Type B pancreatic cell (in vitro differentiated cells): ENCODE measurements at regions not wholly inside any gene's neighbourhood (a gene's known extent, or its start where the extent isn't known, plus 50 kb on each side); places are given as distances from the start of the nearest gene placed in this dataset.

ENCODE experiments used
- DNase-seq: peaks from one replicate; pipeline ENCODE4 v3.0.0; 2021; ENCODE audit warnings: mixed read lengths; ENCODE audit not compliant: unreplicated experiment; ENCODE audit errors: extremely low spot score
- H3K27ac Mint-ChIP-seq: 2 replicates; pipeline ENCODE4 v1.8.0; 2021; ENCODE audit warnings: mild to moderate bottlenecking, mixed read lengths
- H3K27me3 Mint-ChIP-seq: 2 replicates; pipeline ENCODE4 v1.8.0; 2021; ENCODE audit warnings: mixed read lengths
- H3K36me3 Mint-ChIP-seq: 2 replicates; pipeline ENCODE4 v1.8.0; 2021; ENCODE audit warnings: mixed read lengths
- H3K4me1 Mint-ChIP-seq: one replicate; pipeline ENCODE4 v1.8.0; 2021; ENCODE audit warnings: mixed read lengths; ENCODE audit not compliant: unreplicated experiment
- H3K4me3 Mint-ChIP-seq: 2 replicates; pipeline ENCODE4 v1.8.0; 2021; ENCODE audit warnings: mild to moderate bottlenecking, mixed read lengths
- H3K9me3 Mint-ChIP-seq: 2 replicates; pipeline ENCODE4 v1.8.0; 2021; ENCODE audit warnings: mixed read lengths
- CTCF ChIP-seq: fragments of 200-600 bp; sonication (generic); conservative IDR thresholded peaks from 2 replicates; pipeline ENCODE4 v1.5.0; 2021; ENCODE audit warnings: antibody characterized with exemption, mild to moderate bottlenecking

DNA sequence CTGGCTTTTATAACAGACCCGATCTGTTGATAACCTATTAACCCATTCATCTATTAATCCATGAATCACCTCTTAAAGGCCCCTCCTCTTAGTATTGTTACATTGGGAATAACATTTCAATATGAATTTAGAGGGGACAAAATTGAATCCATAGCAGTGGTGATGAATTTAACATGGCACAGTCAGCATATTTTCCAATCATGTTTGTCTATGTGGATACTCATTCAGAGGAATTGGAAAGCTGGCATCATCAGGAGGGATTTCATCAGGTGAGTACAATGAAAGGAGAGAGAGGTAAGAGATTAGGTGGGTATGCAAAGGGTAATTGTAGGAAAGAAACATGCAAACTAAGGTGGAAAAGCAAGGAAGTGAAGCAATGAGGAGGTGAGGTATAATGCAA is 59.6 kb upstream of the FOXN2 start:
- no peak for TF ChIP-seq CTCF
- H3K4me3 Mint-ChIP-seq, result no peak overlapping the region
- no peaks in the 10 kb centered on the region for H3K9me3 Mint-ChIP-seq
- H3K36me3 Mint-ChIP-seq, result no peaks in the 10 kb centered on the region
- H3K27me3 Mint-ChIP-seq, result no peaks in the 10 kb centered on the region
- H3K4me1 Mint-ChIP-seq, result no peaks in the 10 kb centered on the region
- DNase-seq, result no peak
- no peak overlapping the region for H3K27ac Mint-ChIP-seq

DNA sequence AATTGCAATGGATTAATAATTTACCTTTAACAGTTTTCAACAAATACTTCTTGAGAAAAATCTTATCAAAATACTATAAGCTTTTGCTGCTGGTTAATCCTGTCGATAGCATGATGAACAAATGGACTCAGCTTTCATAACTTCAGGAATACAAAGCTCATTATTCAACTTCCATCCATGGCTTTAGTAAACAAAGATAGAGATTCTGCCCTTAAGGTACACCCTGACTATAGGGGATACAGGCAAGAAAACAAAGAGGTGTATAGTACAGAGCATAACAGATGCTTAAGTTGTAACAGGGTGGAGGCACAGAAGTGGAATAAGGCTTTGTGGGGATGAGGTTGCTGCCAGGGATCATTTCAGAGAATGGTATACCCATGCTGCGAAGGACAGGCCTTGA is 57.0 kb upstream of the FOXN2 start:
- Mint-ChIP-seq H3K9me3 (no peaks in the 10 kb centered on the region), H3K4me3 (no peak overlapping the region), H3K27me3 (no peaks in the 10 kb centered on the region), H3K27ac (no peak overlapping the region), H3K36me3 (no peaks in the 10 kb centered on the region), H3K4me1 (no peaks in the 10 kb centered on the region)
- DNase-seq, result no peak
- no peak for TF ChIP-seq CTCF

DNA sequence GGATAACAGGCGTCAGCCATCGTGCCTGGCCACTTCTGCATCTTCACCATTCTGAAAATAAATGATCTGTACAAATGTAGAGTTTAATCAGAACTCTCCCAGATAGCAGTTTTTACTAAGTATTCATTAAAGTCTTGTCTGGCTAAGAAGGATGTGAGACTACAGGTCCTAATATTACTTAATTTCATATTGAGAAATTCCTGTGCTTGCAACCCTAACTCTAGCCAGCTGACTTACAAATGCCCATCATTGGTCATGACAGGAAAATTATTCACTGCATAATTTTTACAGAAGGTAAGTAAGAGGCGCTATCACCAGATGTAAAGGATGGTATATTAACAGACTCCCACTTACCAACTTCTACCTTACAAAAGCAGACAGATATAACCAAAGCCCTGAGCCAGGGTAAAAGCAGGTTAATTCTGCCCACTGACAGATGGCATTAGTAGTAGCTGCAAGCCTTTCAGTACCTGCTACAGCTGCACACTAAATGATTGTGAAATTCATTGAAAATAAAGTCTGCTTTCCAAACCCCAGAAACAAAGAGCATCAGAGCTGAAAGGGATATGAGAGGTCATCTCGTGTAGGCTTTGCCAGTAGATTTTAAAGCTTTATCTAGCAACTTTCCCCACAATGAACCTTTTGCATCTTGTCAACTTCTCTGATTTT is 55.9 kb upstream of the FOXN2 start:
- H3K4me3 Mint-ChIP-seq, result no peak overlapping the region
- no peaks in the 10 kb centered on the region for H3K9me3 Mint-ChIP-seq
- H3K27ac Mint-ChIP-seq, result no peak overlapping the region
- no peak for TF ChIP-seq CTCF
- no peaks in the 10 kb centered on the region for H3K4me1 Mint-ChIP-seq
- H3K36me3 Mint-ChIP-seq, result no peaks in the 10 kb centered on the region
- DNase-seq, result no peak
- no peaks in the 10 kb centered on the region for H3K27me3 Mint-ChIP-seq

- H3K27me3 Mint-ChIP-seq, result no peaks in the 10 kb centered on the region
- TF ChIP-seq CTCF, result no peak
- DNase-seq, result no peak
- H3K27ac Mint-ChIP-seq, result no peak overlapping the region
- no peaks in the 10 kb centered on the region for H3K4me1 Mint-ChIP-seq
- no peak overlapping the region for H3K4me3 Mint-ChIP-seq
- no peaks in the 10 kb centered on the region for H3K36me3 Mint-ChIP-seq
- no peaks in the 10 kb centered on the region for H3K9me3 Mint-ChIP-seq
These were observed 54.7 kb upstream of the FOXN2 start for GRCh38 chr2:48259811-48260210.

DNA sequence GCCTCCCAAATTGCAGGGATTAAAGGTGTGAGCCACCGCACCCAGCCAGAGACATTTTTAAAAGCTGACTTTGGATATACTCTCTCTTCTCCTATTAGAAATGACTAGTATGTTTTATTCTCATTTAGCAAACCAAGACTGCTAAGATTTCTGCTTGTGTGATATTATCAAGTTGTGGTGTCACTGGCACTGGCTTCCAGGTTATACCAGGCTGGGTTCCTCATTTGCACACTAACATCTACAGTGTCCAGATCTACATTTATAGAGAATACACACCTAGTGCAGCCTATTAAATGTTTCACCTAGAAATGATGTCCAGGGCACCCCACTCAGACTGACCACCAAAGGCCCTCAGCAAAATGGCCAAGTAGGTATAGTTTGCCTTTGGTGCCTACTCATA is 49.9 kb upstream of the FOXN2 start:
- DNase-seq, result no peak
- Mint-ChIP-seq H3K27me3 (no peaks in the 10 kb centered on the region), H3K9me3 (peaks cover 4% of the 10 kb centered on the region), H3K4me1 (no peaks in the 10 kb centered on the region), H3K36me3 (no peaks in the 10 kb centered on the region), H3K27ac (no peak overlapping the region), H3K4me3 (no peak overlapping the region)
- TF ChIP-seq CTCF, result no peak
